Neural crest cell (in vitro differentiated cells): ENCODE measurements at regions not wholly inside any gene's neighbourhood (a gene's known extent, or its start where the extent isn't known, plus 50 kb on each side); places are given as distances from the start of the nearest gene placed in this dataset.

Source experiments
- DNase-seq: peaks from one replicate; pipeline ENCODE4 v3.0.0; 2021; ENCODE audit warnings: low read depth, mixed read lengths, low spot score
- H3K27ac Mint-ChIP-seq: one replicate; pipeline ENCODE4 v1.8.0; 2021; ENCODE audit warnings: mild to moderate bottlenecking, mixed read lengths; ENCODE audit not compliant: unreplicated experiment
- H3K27me3 Mint-ChIP-seq: 2 replicates; pipeline ENCODE4 v1.8.0; 2021; ENCODE audit warnings: low read depth, mild to moderate bottlenecking, mixed read lengths
- H3K36me3 Mint-ChIP-seq: 2 replicates; pipeline ENCODE4 v1.8.0; 2021; ENCODE audit warnings: low read depth, mild to moderate bottlenecking, mixed read lengths
- H3K4me1 Mint-ChIP-seq: 2 replicates; pipeline ENCODE4 v1.8.0; 2021; ENCODE audit warnings: mixed read lengths
- H3K4me3 Mint-ChIP-seq: one replicate; pipeline ENCODE4 v1.8.0; 2021; ENCODE audit warnings: mild to moderate bottlenecking, mixed read lengths
- H3K9me3 Mint-ChIP-seq: 2 replicates; pipeline ENCODE4 v1.8.0; 2021; ENCODE audit warnings: mixed read lengths
- CTCF ChIP-seq: fragments of 200-600 bp; sonication (generic); conservative IDR thresholded peaks from 2 replicates; pipeline ENCODE4 v1.5.0; 2021; ENCODE audit warnings: antibody characterized with exemption, mild to moderate bottlenecking

- Mint-ChIP-seq H3K27ac (no peak overlapping the region), H3K36me3 (no peaks in the 10 kb centered on the region), H3K9me3 (peaks cover 12% of the 10 kb centered on the region), H3K4me1 (peaks cover 22% of the 10 kb centered on the region), H3K27me3 (no peaks in the 10 kb centered on the region), H3K4me3 (no peak overlapping the region)
- no peak for TF ChIP-seq CTCF
- DNase-seq: no peak
Measured at GRCh38 chr5:143986516-143987212, 174.7 kb downstream of the HMHB1 start.

- H3K4me3 Mint-ChIP-seq: no peak overlapping the region
- no peaks in the 10 kb centered on the region for H3K27me3 Mint-ChIP-seq
- H3K36me3 Mint-ChIP-seq: no peaks in the 10 kb centered on the region
- no peak for TF ChIP-seq CTCF
- H3K27ac Mint-ChIP-seq: no peak overlapping the region
- H3K9me3 Mint-ChIP-seq: peaks cover 10% of the 10 kb centered on the region
- peaks cover 22% of the 10 kb centered on the region for H3K4me1 Mint-ChIP-seq
- no peak for DNase-seq
Measured at GRCh38 chr5:143987264-143987663, 175.3 kb downstream of the HMHB1 start.

GRCh38 chr5:143987751-143988560, 176.0 kb downstream of the HMHB1 start:
- Mint-ChIP-seq H3K9me3 (peaks cover 10% of the 10 kb centered on the region), H3K4me3 (no peak overlapping the region)

GRCh38 chr5:143992496-143992895, 178.0 kb downstream of the YIPF5 start:
- Mint-ChIP-seq H3K27me3 (no peaks in the 10 kb centered on the region), H3K36me3 (no peaks in the 10 kb centered on the region), H3K9me3 (peaks cover 3% of the 10 kb centered on the region), H3K4me3 (no peak overlapping the region), H3K4me1 (peaks cover 5% of the 10 kb centered on the region), H3K27ac (no peak overlapping the region)
- no peak for TF ChIP-seq CTCF
- no peak for DNase-seq

More at GRCh38 chr5:143987751-143988560, 176.0 kb downstream of the HMHB1 start:
- H3K27ac Mint-ChIP-seq: no peak overlapping the region
- peaks cover 22% of the 10 kb centered on the region for H3K4me1 Mint-ChIP-seq
- no peak for TF ChIP-seq CTCF
- H3K27me3 Mint-ChIP-seq: no peaks in the 10 kb centered on the region
- H3K36me3 Mint-ChIP-seq: no peaks in the 10 kb centered on the region
- no peak for DNase-seq

GRCh38 chr5:144002876-144003275, 167.6 kb downstream of the YIPF5 start:
- Mint-ChIP-seq H3K36me3 (no peaks in the 10 kb centered on the region), H3K9me3 (peaks cover 10% of the 10 kb centered on the region), H3K27me3 (no peaks in the 10 kb centered on the region), H3K27ac (no peak overlapping the region), H3K4me3 (no peak overlapping the region), H3K4me1 (no peaks in the 10 kb centered on the region)
- no peak for TF ChIP-seq CTCF
- DNase-seq: no peak
